GM21723 (cell line): ENCODE measurements at regions not wholly inside any gene's neighbourhood (a gene's known extent, or its start where the extent isn't known, plus 50 kb on each side); places are given as distances from the start of the nearest gene placed in this dataset.

Experiments used
- ATAC-seq: cut with Tn5 transposase; IDR thresholded peaks from one replicate; pipeline ENCODE4 v1.9.1; 2021; ENCODE audit warnings: mild to moderate bottlenecking, moderate library complexity; ENCODE audit not compliant: unreplicated experiment

DNA sequence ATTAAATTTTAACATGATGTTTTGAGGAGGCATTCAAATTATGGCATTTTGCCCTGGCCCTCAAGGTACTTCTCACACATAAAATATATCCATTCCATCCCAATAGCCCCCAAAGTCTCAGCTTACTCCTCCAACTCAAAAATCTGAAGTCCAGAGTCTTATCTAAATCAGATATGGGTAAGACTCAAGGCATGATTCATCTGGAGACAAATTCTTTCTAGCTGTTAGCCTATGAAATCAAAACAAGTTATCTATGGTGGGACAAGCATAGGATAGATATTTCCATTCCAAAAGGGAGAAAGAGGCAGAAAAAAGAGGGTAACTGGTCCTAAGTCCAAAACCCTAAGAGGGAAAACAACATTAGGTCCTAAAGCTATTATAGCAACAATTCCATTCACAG is 408.4 kb downstream of the ZNF608 start:
- ATAC-seq: no peak

- no peak for ATAC-seq
Measured at GRCh38 chr5:124333298-124333979, 413.0 kb downstream of the ZNF608 start.

- ATAC-seq: no peak
Measured at GRCh38 chr5:124332273-124332672, 414.2 kb downstream of the ZNF608 start.

GRCh38 chr5:124330595-124331220 is 415.7 kb downstream of the ZNF608 start:
- no peak for ATAC-seq

DNA sequence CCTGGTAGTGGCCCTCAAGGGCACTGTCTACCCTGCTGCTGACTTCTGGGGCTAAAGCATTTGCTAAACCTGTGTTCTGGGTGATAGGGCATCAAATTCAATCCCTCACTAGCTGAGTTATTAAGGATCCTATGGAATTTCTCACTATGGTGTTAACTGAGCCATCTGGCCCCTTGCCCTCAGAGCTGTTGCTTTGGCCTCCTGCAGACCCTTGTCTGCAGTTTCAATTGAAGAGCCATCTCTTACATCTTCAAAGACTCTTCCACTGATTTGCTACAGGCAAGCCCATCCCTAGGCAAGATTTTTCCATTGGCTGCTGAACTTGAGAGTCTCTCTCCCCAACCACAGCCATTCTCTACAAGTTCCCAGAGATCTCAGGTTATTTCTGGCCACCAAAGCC is 418.2 kb downstream of the ZNF608 start:
- ATAC-seq: no peak

DNA sequence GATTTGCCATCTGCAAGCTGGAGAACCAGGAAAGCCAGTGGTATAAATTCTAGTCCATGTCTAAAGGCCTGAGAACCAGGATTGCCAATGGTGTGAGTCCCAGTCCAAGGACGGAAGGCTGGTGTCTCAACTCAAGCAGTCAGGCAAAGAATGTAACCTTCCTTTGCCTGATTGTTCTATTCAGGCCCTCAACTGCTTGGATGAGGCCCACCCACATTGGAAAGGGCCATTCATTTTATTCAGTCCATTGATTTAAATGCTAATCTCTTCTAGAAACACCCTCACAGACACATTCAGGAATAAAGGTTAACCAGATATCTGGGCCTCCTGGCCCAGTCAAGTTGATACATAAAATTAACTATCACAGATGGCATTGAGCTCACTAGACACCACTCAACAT is 427.8 kb downstream of the ZNF608 start:
- ATAC-seq: no peak

DNA sequence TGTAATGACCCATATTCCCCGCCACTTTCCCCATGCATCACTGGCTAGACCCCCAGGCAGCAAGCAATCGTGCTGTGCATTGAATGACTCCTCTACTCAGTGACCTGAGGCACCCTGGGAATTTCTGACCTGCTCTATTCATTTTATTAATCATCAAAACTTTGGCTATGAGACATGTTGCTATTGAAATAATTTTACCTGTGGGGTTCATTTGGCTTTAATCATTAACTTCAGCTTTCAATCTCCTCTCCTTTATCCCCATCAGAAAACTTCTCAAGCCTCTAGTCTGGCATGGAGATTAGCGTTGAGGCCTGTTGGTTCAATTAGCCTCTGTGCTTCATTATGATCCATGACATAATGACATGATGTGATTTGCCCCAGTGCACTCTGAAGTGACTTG is 429.0 kb downstream of the ZNF608 start:
- ATAC-seq: no peak

GRCh38 chr5:124315741-124316415 is 430.6 kb downstream of the ZNF608 start:
- ATAC-seq: no peak

GRCh38 chr5:124310453-124310852 is 436.0 kb downstream of the ZNF608 start:
- no peak for ATAC-seq

- ATAC-seq: no peak
Measured at GRCh38 chr5:124309241-124309980, 437.0 kb downstream of the ZNF608 start.

DNA sequence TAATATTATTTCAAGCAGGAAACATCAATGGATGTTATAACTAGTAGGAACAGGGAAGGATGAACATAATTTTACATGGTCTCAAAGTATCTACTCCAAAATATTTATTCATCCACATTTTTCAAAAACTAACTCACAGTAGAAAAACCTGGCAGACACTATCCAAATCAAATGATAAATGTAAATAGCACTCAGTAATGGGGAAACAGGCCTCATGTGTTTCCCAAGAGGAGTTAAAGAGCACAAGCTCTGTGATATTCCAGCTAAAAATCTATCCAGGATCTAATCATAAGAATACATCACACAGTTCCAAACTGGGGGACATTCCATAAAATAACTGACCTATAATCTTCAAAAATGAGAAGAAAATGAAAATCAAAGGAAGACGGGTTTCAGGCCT is 443.1 kb downstream of the ZNF608 start:
- no peak for ATAC-seq

DNA sequence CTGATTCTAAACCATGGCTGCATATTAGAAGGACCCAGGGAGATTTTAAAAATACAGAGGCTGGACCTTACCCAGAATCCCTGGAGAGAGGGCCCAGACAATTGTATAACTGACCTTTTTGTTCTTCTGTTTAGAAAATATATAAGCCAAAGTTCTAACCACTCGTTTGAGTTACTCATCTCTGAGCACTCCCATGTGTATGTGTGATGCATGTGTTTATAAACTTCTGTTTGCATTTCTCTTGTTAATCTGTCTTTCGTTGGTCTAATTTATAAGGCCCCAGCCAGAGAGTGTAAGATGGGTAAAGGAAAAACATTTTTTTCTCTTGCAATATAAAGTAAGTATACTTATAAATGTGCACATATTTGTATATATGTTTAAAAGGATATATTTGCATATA is 443.9 kb downstream of the ZNF608 start:
- ATAC-seq: no peak

DNA sequence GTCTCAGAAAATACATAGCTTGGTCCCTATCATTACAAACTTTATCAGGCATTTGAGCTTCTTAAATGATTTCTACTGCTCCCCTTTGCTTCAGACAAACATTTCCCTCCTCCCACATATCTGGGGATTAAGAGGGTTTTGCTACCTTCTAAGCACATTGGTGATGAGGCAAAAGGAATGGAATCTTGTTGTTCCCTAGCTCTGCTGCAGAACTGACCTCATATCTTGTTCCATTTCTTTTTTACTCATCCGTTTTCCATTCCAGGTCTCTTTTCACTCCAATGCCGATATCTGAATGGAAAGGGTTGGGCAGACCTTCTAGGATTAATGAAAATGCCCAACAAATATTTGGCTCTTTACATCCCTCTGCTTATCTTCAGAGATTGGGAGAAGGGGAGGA is 444.6 kb downstream of the ZNF608 start:
- ATAC-seq: no peak

GRCh38 chr5:124300815-124301621 is 445.4 kb downstream of the ZNF608 start:
- no peak for ATAC-seq

DNA sequence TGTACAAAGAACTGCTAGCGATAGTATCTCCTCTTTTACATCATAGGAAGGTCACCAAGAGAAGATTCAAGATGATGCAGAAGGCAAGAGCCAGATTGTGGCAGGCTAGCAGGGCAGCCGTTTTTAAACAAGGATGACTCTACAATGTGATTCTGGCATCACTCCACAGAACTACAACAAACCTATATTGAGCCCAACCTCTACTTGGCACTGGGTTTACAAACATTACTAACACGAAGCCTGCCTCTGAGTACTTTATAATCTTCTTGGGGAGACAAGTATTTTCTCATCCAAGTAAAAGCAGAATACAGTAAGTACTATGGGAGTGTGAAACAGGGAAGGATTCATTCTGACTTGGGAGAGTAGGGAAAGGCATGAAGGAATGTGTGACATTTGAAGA is 448.6 kb downstream of the ZNF608 start:
- no peak for ATAC-seq

DNA sequence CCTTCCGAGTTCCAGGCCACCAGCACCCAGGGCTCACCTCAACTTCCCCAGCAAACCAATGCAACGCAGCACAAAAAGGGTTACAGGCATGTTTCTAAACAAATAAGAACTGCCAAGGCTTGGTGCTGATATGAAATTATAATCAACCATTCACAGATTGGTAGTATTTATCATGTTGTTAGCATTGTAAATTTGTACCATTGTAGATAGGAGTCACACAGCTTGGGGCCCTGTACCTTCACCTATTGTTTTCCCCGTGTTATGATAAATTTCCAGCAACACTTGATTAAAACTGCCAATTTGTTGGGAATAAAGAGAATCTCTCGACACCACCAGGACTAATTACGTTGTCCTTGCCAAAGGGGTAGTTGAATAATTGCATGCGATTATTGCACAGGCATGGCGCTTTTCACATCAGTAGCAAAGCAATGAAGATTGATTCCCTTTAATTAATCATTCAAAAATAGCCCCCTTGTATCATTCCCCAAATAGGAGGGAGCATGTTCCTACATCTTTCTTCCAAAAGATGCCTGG is 454.1 kb downstream of the ZNF608 start:
- ATAC-seq: no peak

DNA sequence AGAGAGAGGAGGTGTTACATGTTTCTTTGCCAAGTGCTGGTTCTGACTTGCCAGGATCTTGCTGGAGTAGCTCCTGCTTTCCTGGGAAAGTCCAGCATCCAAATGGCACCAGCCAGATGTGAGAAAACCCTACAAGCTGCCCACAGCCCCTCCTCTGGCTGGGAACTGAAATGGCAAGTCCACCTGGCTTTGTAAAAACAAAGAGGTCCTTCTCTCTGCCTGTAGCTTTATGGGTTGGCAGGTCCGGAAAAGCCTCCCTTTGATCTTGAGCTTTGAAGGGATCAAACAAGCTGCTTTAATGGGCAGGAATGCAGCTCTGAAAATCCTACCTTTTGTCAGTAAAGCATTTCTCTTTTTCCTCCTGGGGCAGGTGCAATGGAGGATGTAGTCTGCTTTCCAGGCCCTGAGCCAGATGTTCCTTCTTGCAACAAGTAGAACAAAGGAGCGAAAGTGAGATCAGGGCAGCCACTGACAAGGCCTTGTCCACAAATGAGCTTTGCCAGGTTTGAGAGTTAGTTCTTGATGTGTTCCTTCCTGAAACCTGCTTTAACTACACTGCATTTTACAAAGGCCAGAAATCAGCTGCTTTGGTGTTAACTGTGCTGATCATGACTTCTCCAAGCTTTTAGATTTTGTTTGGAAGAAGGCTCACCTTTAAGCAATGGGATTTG is 456.7 kb downstream of the ZNF608 start:
- no peak for ATAC-seq

DNA sequence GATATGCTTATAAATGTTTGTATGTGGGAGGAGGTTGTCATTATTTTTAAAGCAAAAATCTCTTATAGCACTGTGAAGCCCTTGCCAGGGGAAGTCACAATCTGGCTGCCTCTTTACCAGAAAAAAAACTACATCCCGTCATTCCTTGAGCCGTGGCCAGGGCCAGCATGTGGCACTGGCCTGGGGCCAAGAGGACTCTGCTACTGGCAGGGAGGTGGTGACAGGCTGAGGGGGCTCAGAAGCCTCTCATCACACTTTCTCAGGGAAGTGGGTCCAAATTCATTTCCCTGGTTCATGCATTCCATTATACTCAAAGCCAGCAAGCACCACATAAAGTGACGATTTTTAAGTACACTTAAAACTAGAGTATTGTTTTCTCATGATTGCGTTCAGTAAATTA is 457.3 kb downstream of the ZNF608 start:
- no peak for ATAC-seq

GRCh38 chr5:124287813-124288212 is 458.6 kb downstream of the ZNF608 start:
- no peak for ATAC-seq

DNA sequence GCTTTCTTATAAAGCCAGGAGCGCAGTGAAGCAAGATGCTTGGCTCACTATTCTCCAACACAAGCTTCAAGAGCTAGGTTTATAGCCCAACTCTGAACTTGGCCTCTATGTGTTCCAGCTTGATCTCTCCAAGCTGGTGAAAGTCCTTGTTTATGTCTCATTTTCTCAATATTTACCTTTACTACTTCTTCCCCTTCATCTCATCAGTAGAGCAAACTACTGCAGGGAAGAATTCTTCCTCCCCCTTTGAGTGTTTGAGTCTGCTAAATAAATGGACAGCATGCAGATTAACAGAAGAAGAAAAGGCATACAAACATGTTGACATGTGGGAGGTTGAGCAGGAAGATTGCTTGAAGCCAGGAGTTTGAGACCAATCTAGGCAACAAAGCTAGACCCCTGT is 460.7 kb downstream of the ZNF608 start:
- ATAC-seq: no peak
